Activated naive CD4-positive, alpha-beta T cell treated with anti-CD3 and anti-CD28 coated beads for 36 hours (primary cell): ENCODE measurements at regions not wholly inside any gene's neighbourhood (a gene's known extent, or its start where the extent isn't known, plus 50 kb on each side); places are given as distances from the start of the nearest gene placed in this dataset.

Experiments
- CTCF ChIA-PET: fragments of 350-600 bp; sonication (Branson Sonifier 250); formaldehyde crosslinking; loops from one replicate; lab custom pipeline; 2021; ENCODE audit warnings: antibody characterized with exemption; lab: Charles Lee
- DNase-seq: peaks from one replicate; pipeline ENCODE4 v3.0.0-alpha.2; 2020
- H3K27ac Mint-ChIP-seq: one replicate; pipeline ENCODE4 v1.8.0; 2021; ENCODE audit warnings: mild to moderate bottlenecking, mixed read lengths
- H3K27me3 Mint-ChIP-seq: one replicate; pipeline ENCODE4 v1.8.0; 2021; ENCODE audit warnings: low read depth, mixed read lengths
- H3K36me3 Mint-ChIP-seq: one replicate; pipeline ENCODE4 v1.8.0; 2021; ENCODE audit warnings: low read depth, mixed read lengths
- H3K4me1 Mint-ChIP-seq: one replicate; pipeline ENCODE4 v1.8.0; 2021; ENCODE audit warnings: low read depth, mixed read lengths
- H3K4me3 Mint-ChIP-seq: one replicate; pipeline ENCODE4 v1.8.0; 2021; ENCODE audit warnings: mild to moderate bottlenecking, moderate library complexity, mixed read lengths
- H3K9me3 Mint-ChIP-seq: one replicate; pipeline ENCODE4 v1.8.0; 2021; ENCODE audit warnings: mixed read lengths
- intact Hi-C: fragments of 100-400 bp; cut with micrococcal nuclease; formaldehyde crosslinking; loops from one replicate; pipeline ENCODE4 v1.15.1; 2023

- H3K27ac Mint-ChIP-seq: no peak overlapping the region
These were observed 275.7 kb downstream of the CSNK1G3 start for GRCh38 chr5:123787635-123788034.

GRCh38 chr5:123787136-123787535 lies 275.2 kb downstream of the CSNK1G3 start:
- H3K9me3 Mint-ChIP-seq: peaks cover 11% of the 10 kb centered on the region
- no peak overlapping the region for H3K27ac Mint-ChIP-seq
- CTCF ChIA-PET: no interaction called here
- H3K4me3 Mint-ChIP-seq: no peak overlapping the region
- DNase-seq: no peak
- no peaks in the 10 kb centered on the region for H3K4me1 Mint-ChIP-seq
- no peaks in the 10 kb centered on the region for H3K27me3 Mint-ChIP-seq
- H3K36me3 Mint-ChIP-seq: no peaks in the 10 kb centered on the region
- intact Hi-C loops: no loop called here

More at GRCh38 chr5:123787635-123788034, 275.7 kb downstream of the CSNK1G3 start:
- H3K27me3 Mint-ChIP-seq: no peaks in the 10 kb centered on the region
- no peaks in the 10 kb centered on the region for H3K4me1 Mint-ChIP-seq
- no peak for DNase-seq
- H3K4me3 Mint-ChIP-seq: no peak overlapping the region
- intact Hi-C loops: no loop called here
- peaks cover 11% of the 10 kb centered on the region for H3K9me3 Mint-ChIP-seq
- CTCF ChIA-PET: no interaction called here
- H3K36me3 Mint-ChIP-seq: no peaks in the 10 kb centered on the region

- peaks cover 11% of the 10 kb centered on the region for H3K9me3 Mint-ChIP-seq
- DNase-seq: no peak
- CTCF ChIA-PET: no interaction called here
- no peaks in the 10 kb centered on the region for H3K4me1 Mint-ChIP-seq
- H3K27ac Mint-ChIP-seq: no peak overlapping the region
- H3K4me3 Mint-ChIP-seq: no peak overlapping the region
- intact Hi-C loops: no loop called here
- no peaks in the 10 kb centered on the region for H3K36me3 Mint-ChIP-seq
- no peaks in the 10 kb centered on the region for H3K27me3 Mint-ChIP-seq
These were observed 274.4 kb downstream of the CSNK1G3 start for GRCh38 chr5:123786411-123786810.

- H3K4me1 Mint-ChIP-seq: no peaks in the 10 kb centered on the region
- CTCF ChIA-PET: no interaction called here
These were observed 273.4 kb downstream of the CSNK1G3 start for GRCh38 chr5:123785162-123786071.

GRCh38 chr5:123783421-123783820 lies 271.4 kb downstream of the CSNK1G3 start:
- Mint-ChIP-seq H3K27me3 (no peaks in the 10 kb centered on the region), H3K4me3 (no peak overlapping the region), H3K27ac (no peak overlapping the region), H3K36me3 (no peaks in the 10 kb centered on the region), H3K9me3 (no peaks in the 10 kb centered on the region), H3K4me1 (no peaks in the 10 kb centered on the region)
- CTCF ChIA-PET: no interaction called here
- intact Hi-C loops: no loop called here
- DNase-seq: no peak

More at GRCh38 chr5:123785162-123786071, 273.4 kb downstream of the CSNK1G3 start:
- no peak overlapping the region for H3K4me3 Mint-ChIP-seq
- intact Hi-C loops: no loop called here
- H3K27ac Mint-ChIP-seq: no peak overlapping the region
- no peaks in the 10 kb centered on the region for H3K27me3 Mint-ChIP-seq
- DNase-seq: no peak
- no peaks in the 10 kb centered on the region for H3K36me3 Mint-ChIP-seq
- peaks cover 11% of the 10 kb centered on the region for H3K9me3 Mint-ChIP-seq

GRCh38 chr5:123778641-123779040 lies 266.7 kb downstream of the CSNK1G3 start:
- H3K9me3 Mint-ChIP-seq: no peaks in the 10 kb centered on the region
- no peak for DNase-seq

GRCh38 chr5:123776761-123777160 lies 264.8 kb downstream of the CSNK1G3 start:
- H3K4me3 Mint-ChIP-seq: no peak overlapping the region
- CTCF ChIA-PET: no interaction called here

More at GRCh38 chr5:123778641-123779040, 266.7 kb downstream of the CSNK1G3 start:
- Mint-ChIP-seq H3K4me3 (no peak overlapping the region), H3K27me3 (no peaks in the 10 kb centered on the region), H3K36me3 (no peaks in the 10 kb centered on the region), H3K27ac (no peak overlapping the region), H3K4me1 (no peaks in the 10 kb centered on the region)
- intact Hi-C loops: no loop called here
- CTCF ChIA-PET: no interaction called here

GRCh38 chr5:123771715-123772114 lies 259.7 kb downstream of the CSNK1G3 start:
- CTCF ChIA-PET: no interaction called here
- Mint-ChIP-seq H3K9me3 (peaks cover 2% of the 10 kb centered on the region), H3K36me3 (no peaks in the 10 kb centered on the region), H3K4me3 (no peak overlapping the region), H3K4me1 (no peaks in the 10 kb centered on the region), H3K27me3 (no peaks in the 10 kb centered on the region), H3K27ac (no peak overlapping the region)
- DNase-seq: no peak
- intact Hi-C loops: no loop called here

More at GRCh38 chr5:123776761-123777160, 264.8 kb downstream of the CSNK1G3 start:
- H3K4me1 Mint-ChIP-seq: no peaks in the 10 kb centered on the region
- no peaks in the 10 kb centered on the region for H3K36me3 Mint-ChIP-seq
- H3K9me3 Mint-ChIP-seq: no peaks in the 10 kb centered on the region
- H3K27ac Mint-ChIP-seq: no peak overlapping the region
- H3K27me3 Mint-ChIP-seq: no peaks in the 10 kb centered on the region
- intact Hi-C loops: no loop called here
- DNase-seq: no peak

GRCh38 chr5:123763201-123763600 lies 251.2 kb downstream of the CSNK1G3 start:
- Mint-ChIP-seq H3K27ac (no peak overlapping the region), H3K4me1 (no peaks in the 10 kb centered on the region), H3K4me3 (no peak overlapping the region), H3K36me3 (no peaks in the 10 kb centered on the region), H3K9me3 (peaks cover 8% of the 10 kb centered on the region), H3K27me3 (no peaks in the 10 kb centered on the region)
- CTCF ChIA-PET: no interaction called here
- intact Hi-C loops: no loop called here
- no peak for DNase-seq

- Mint-ChIP-seq H3K4me3 (no peak overlapping the region), H3K36me3 (no peaks in the 10 kb centered on the region), H3K27ac (no peak overlapping the region), H3K9me3 (no peaks in the 10 kb centered on the region), H3K27me3 (no peaks in the 10 kb centered on the region), H3K4me1 (no peaks in the 10 kb centered on the region)
- CTCF ChIA-PET: no interaction called here
- no peak for DNase-seq
- intact Hi-C loops: no loop called here
These were observed 244.8 kb downstream of the CSNK1G3 start for GRCh38 chr5:123756816-123757215.

GRCh38 chr5:123756318-123756665 lies 244.3 kb downstream of the CSNK1G3 start:
- intact Hi-C loops: no loop called here
- Mint-ChIP-seq H3K27ac (no peak overlapping the region), H3K36me3 (no peaks in the 10 kb centered on the region), H3K27me3 (no peaks in the 10 kb centered on the region), H3K4me1 (no peaks in the 10 kb centered on the region), H3K4me3 (no peak overlapping the region), H3K9me3 (no peaks in the 10 kb centered on the region)
- no peak for DNase-seq
- CTCF ChIA-PET: interaction anchor here (1.0 kb wide), 1 partner anchor 68 kb away, joined by 3 read pairs; no protein-coding TSS in a partner anchor

- Mint-ChIP-seq H3K36me3 (no peaks in the 10 kb centered on the region), H3K27ac (no peak overlapping the region), H3K4me3 (no peak overlapping the region), H3K27me3 (no peaks in the 10 kb centered on the region), H3K9me3 (no peaks in the 10 kb centered on the region), H3K4me1 (no peaks in the 10 kb centered on the region)
- intact Hi-C loops: no loop called here
- CTCF ChIA-PET: interaction anchor here (1.0 kb wide), 1 partner anchor 69 kb away, joined by 3 read pairs; no protein-coding TSS in a partner anchor
- no peak for DNase-seq
These were observed 243.8 kb downstream of the CSNK1G3 start for GRCh38 chr5:123755653-123756317.
